ENCODE measurements at regions not wholly inside any gene's neighbourhood (a gene's known extent, or its start where the extent isn't known, plus 50 kb on each side); places are given as distances from the start of the nearest gene placed in this dataset.
"Not testable (repeated sequence)": the region's sequence is repeated elsewhere in the genome, so short reads cannot be mapped to it uniquely, and the experiment has no call there.

GRCh38 chr7:25665374-25665773 is 437.1 kb upstream of the NPVF start:
- no peak overlapping the region for H3K4me3 ChIP-seq (ENCODE audit: low read length)
- no peak for DNase-seq (ENCODE audit: low read depth, low spot score)

- H3K4me3 ChIP-seq (ENCODE audit: low read length): no peak overlapping the region
- no peak for DNase-seq (ENCODE audit: low read depth, low spot score)
These were observed 437.8 kb upstream of the NPVF start for GRCh38 chr7:25665903-25666670.

- DNase-seq (ENCODE audit: low read depth, low spot score): no peak
- no peak overlapping the region for H3K4me3 ChIP-seq (ENCODE audit: low read length)
These were observed 438.4 kb upstream of the NPVF start for GRCh38 chr7:25666671-25667060.

- H3K4me3 ChIP-seq (ENCODE audit: low read length): no peak overlapping the region
- no peak for DNase-seq (ENCODE audit: low read depth, low spot score)
These were observed 441.0 kb upstream of the NPVF start for GRCh38 chr7:25669281-25669781.

GRCh38 chr7:25669961-25670841 is 441.9 kb upstream of the NPVF start:
- no peak overlapping the region for H3K4me3 ChIP-seq (ENCODE audit: low read length)
- no peak for DNase-seq (ENCODE audit: low read depth, low spot score)

GRCh38 chr7:25671111-25671510 is 442.8 kb upstream of the NPVF start:
- H3K4me3 ChIP-seq (ENCODE audit: low read length): no peak overlapping the region

GRCh38 chr7:25672496-25672895 is 444.2 kb upstream of the NPVF start:
- H3K4me3 ChIP-seq (ENCODE audit: low read length): no peak overlapping the region
- DNase-seq (ENCODE audit: low read depth, low spot score): no peak

More at GRCh38 chr7:25671111-25671510, 442.8 kb upstream of the NPVF start:
- no peak for DNase-seq (ENCODE audit: low read depth, low spot score)

GRCh38 chr7:25675789-25676474 is 447.6 kb upstream of the NPVF start:
- no peak overlapping the region for H3K4me3 ChIP-seq (ENCODE audit: low read length)
- DNase-seq (ENCODE audit: low read depth, low spot score): no peak

- no peak overlapping the region for H3K4me3 ChIP-seq (ENCODE audit: low read length)
- no peak for DNase-seq (ENCODE audit: low read depth, low spot score)
These were observed 449.3 kb upstream of the NPVF start for GRCh38 chr7:25677595-25677994.

- no peak for DNase-seq (ENCODE audit: low read depth, low spot score)
- H3K4me3 ChIP-seq (ENCODE audit: low read length): no peak overlapping the region
These were observed 449.9 kb upstream of the NPVF start for GRCh38 chr7:25678215-25678614.

GRCh38 chr7:25680636-25681035 is 452.4 kb upstream of the NPVF start:
- no peak for DNase-seq (ENCODE audit: low read depth, low spot score)
- no peak overlapping the region for H3K4me3 ChIP-seq (ENCODE audit: low read length)

- H3K4me3 ChIP-seq (ENCODE audit: low read length): no peak overlapping the region
- DNase-seq (ENCODE audit: low read depth, low spot score): no peak
These were observed 456.1 kb upstream of the NPVF start for GRCh38 chr7:25684360-25684759.

- no peak for DNase-seq (ENCODE audit: low read depth, low spot score)
- H3K4me3 ChIP-seq (ENCODE audit: low read length): no peak overlapping the region
These were observed 458.2 kb upstream of the NPVF start for GRCh38 chr7:25686493-25686892.

- no peak for DNase-seq (ENCODE audit: low read depth, low spot score)
These were observed 457.8 kb upstream of the NFE2L3 start for GRCh38 chr7:25694211-25694610.

GRCh38 chr7:25694699-25695098 is 457.3 kb upstream of the NFE2L3 start:
- H3K4me3 ChIP-seq (ENCODE audit: low read length): no peak overlapping the region
- no peak for DNase-seq (ENCODE audit: low read depth, low spot score)

More at GRCh38 chr7:25694211-25694610, 457.8 kb upstream of the NFE2L3 start:
- no peak overlapping the region for H3K4me3 ChIP-seq (ENCODE audit: low read length)

GRCh38 chr7:25696571-25696970 is 455.4 kb upstream of the NFE2L3 start:
- no peak overlapping the region for H3K4me3 ChIP-seq (ENCODE audit: low read length)
- DNase-seq (ENCODE audit: low read depth, low spot score): no peak

GRCh38 chr7:25698451-25699113 is 453.4 kb upstream of the NFE2L3 start:
- DNase-seq (ENCODE audit: low read depth, low spot score): no peak
- no peak overlapping the region for H3K4me3 ChIP-seq (ENCODE audit: low read length)

GRCh38 chr7:25700141-25700540 is 451.9 kb upstream of the NFE2L3 start:
- DNase-seq (ENCODE audit: low read depth, low spot score); H3K4me3 ChIP-seq (ENCODE audit: low read length): not testable (repeated sequence)

- no peak for DNase-seq (ENCODE audit: low read depth, low spot score)
These were observed 447.6 kb upstream of the NFE2L3 start for GRCh38 chr7:25704413-25704812.

More at GRCh38 chr7:25704413-25704812, 447.6 kb upstream of the NFE2L3 start:
- H3K4me3 ChIP-seq (ENCODE audit: low read length): no peak overlapping the region
